ENCODE measurements at regions not wholly inside any gene's neighbourhood (a gene's known extent, or its start where the extent isn't known, plus 50 kb on each side); places are given as distances from the start of the nearest gene placed in this dataset.

DNA sequence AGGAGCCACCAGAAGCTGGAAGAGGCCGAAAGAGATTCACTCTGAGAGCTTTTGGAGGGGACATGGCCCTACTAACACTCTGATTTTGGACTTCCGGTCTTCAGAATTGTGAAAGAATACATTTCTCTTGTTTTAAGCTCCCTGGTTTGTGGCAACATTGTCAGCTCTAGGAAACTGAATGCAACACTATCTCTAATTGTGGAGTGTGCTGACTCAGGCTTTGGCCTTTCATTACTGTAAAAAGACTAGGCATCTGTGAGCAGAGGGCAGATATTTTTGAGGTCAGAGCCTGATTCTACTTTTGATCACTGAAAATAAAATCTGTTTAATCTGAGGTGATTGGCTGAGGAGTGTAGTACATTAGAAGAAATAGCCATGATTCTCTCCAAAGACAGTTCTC, 185.4 kb upstream of the FAM98A start:
- TF ChIP-seq CTCF (IDR thresholded peaks at IDR 0.05; ENCODE audit: unreplicated experiment) = no peak
- no peak overlapping the region for H3K27ac Mint-ChIP-seq (ENCODE audit: unreplicated experiment)
- no TSS peak for BruUV-seq (replicated peaks)
- H3K9me3 Mint-ChIP-seq (ENCODE audit: low read depth, unreplicated experiment) = peaks cover 12% of the 10 kb centered on the region
- DNase-seq = no peak
- no peaks in the 10 kb centered on the region for H3K27me3 Mint-ChIP-seq (ENCODE audit: unreplicated experiment)
- CTCF ChIA-PET = no interaction called here
- H3K4me3 Mint-ChIP-seq (ENCODE audit: low read depth, unreplicated experiment) = no peak overlapping the region
- H3K36me3 Mint-ChIP-seq (ENCODE audit: insufficient read depth, unreplicated experiment) = no peaks in the 10 kb centered on the region
- H3K4me1 Mint-ChIP-seq (ENCODE audit: low read depth, unreplicated experiment) = no peaks in the 10 kb centered on the region
- intact Hi-C loops (cut with micrococcal nuclease; ENCODE audit: unreplicated experiment) = no loop called here

DNA sequence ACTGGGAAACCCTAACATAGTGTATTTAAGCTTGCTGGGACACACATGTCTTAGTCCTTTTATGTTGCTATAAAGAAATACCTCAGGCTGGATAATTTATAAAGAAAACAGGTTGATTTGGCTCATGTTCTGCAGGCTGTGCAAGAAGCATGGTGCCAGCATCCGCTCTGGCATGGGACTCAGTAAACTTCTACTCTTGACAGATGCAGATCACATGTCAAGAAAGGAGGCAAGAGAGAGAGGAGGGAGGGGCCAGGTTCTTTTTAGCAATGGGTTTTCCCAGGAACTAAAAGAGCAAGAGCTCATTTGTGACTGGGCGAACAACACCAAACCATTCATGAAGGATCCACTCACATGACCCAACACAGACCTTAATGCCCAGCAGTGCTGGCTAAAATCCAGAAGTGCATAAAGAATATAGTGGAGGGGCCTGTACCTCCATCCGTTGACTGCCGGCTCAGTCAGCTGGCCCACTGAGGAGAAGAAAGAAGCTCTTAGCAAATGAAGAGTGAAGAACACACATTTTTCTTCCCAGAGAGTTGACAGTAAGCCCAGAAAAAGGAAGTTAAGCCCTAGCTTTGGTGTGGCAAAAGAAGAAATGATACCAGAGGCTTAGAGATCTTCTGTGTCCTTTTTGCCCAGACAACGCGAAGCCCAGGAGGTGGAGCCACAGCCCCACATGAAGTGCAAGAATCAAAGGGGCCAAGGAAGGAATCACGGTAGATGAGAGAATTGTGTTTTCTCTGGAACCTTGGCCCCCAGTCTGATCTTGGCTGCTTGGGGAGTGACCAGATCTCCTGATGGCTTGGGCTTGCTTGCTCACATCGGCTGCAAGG, 183.5 kb upstream of the FAM98A start:
- CTCF ChIA-PET = interaction anchor here (0.8 kb wide), 1 partner anchor 15 kb away, joined by 12 read pairs; no protein-coding TSS in a partner anchor
- no peak overlapping the region for H3K4me3 Mint-ChIP-seq (ENCODE audit: low read depth, unreplicated experiment)
- no TSS peak for BruUV-seq (replicated peaks)
- no peaks in the 10 kb centered on the region for H3K36me3 Mint-ChIP-seq (ENCODE audit: insufficient read depth, unreplicated experiment)
- H3K27ac Mint-ChIP-seq (ENCODE audit: unreplicated experiment) = no peak overlapping the region
- H3K27me3 Mint-ChIP-seq (ENCODE audit: unreplicated experiment) = no peaks in the 10 kb centered on the region
- no peak for TF ChIP-seq CTCF (IDR thresholded peaks at IDR 0.05; ENCODE audit: unreplicated experiment)
- intact Hi-C loops (cut with micrococcal nuclease; ENCODE audit: unreplicated experiment) = no loop called here
- no peak for DNase-seq
- peaks cover 11% of the 10 kb centered on the region for H3K9me3 Mint-ChIP-seq (ENCODE audit: low read depth, unreplicated experiment)
- no peaks in the 10 kb centered on the region for H3K4me1 Mint-ChIP-seq (ENCODE audit: low read depth, unreplicated experiment)

- BruUV-seq (replicated peaks) = no TSS peak
- no peak for TF ChIP-seq CTCF (IDR thresholded peaks at IDR 0.05; ENCODE audit: unreplicated experiment)
- peaks cover 11% of the 10 kb centered on the region for H3K9me3 Mint-ChIP-seq (ENCODE audit: low read depth, unreplicated experiment)
- H3K27ac Mint-ChIP-seq (ENCODE audit: unreplicated experiment) = no peak overlapping the region
- intact Hi-C loops (cut with micrococcal nuclease; ENCODE audit: unreplicated experiment) = no loop called here
- no peak overlapping the region for H3K4me3 Mint-ChIP-seq (ENCODE audit: low read depth, unreplicated experiment)
- no peak for DNase-seq
- no peaks in the 10 kb centered on the region for H3K4me1 Mint-ChIP-seq (ENCODE audit: low read depth, unreplicated experiment)
- CTCF ChIA-PET = no interaction called here
- no peaks in the 10 kb centered on the region for H3K27me3 Mint-ChIP-seq (ENCODE audit: unreplicated experiment)
- H3K36me3 Mint-ChIP-seq (ENCODE audit: insufficient read depth, unreplicated experiment) = no peaks in the 10 kb centered on the region
Measured at GRCh38 chr2:33777786-33778185, 178.7 kb upstream of the FAM98A start.

DNA sequence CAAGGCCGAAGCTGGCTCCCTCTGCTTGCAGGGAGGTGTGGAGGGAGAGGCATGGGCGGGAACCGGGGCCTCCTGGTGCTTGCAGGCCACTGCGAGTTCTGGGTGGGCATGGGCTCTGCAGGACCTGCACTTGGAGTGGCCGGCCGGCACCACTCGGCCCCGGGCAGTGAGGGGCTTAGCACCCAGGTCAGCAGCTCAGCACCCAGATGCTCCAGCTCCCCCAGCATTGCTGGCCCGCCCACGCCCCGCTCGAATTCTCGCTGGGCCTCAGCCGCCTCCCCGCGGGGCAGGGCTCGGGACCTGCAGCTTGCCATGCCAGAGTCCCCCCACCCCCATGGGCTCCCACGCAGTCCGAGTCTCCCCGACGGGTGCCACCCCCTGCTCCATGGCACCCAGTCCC, 176.2 kb upstream of the FAM98A start:
- Mint-ChIP-seq H3K27me3 (ENCODE audit: unreplicated experiment) (no peaks in the 10 kb centered on the region), H3K4me3 (ENCODE audit: low read depth, unreplicated experiment) (no peak overlapping the region), H3K9me3 (ENCODE audit: low read depth, unreplicated experiment) (peaks cover 8% of the 10 kb centered on the region), H3K27ac (ENCODE audit: unreplicated experiment) (no peak overlapping the region), H3K36me3 (ENCODE audit: insufficient read depth, unreplicated experiment) (no peaks in the 10 kb centered on the region), H3K4me1 (ENCODE audit: low read depth, unreplicated experiment) (no peaks in the 10 kb centered on the region)
- no peak for DNase-seq
- no peak for TF ChIP-seq CTCF (IDR thresholded peaks at IDR 0.05; ENCODE audit: unreplicated experiment)
- no TSS peak for BruUV-seq (replicated peaks)
- CTCF ChIA-PET = no interaction called here
- intact Hi-C loops (cut with micrococcal nuclease; ENCODE audit: unreplicated experiment) = no loop called here
